ENCODE measurements at regions not wholly inside any gene's neighbourhood (a gene's known extent, or its start where the extent isn't known, plus 50 kb on each side); places are given as distances from the start of the nearest gene placed in this dataset.

DNA sequence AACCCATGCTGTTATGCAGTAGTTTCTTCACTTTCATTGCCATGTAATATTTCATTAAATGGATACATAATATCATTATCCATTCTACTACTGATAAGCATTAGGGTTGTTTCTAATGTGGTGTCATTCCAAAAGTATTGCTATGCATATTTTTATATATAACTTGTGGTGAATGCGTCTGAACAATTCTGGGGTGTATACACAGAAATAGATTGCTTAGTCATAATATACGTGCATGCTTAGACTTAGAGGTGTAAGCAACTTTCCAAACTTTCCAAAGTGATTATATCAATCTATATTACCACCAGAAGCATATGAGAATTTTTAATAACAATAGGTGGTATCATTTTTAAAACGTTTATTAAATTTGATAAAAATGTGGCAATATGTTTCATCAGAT lies 540.9 kb downstream of the DSC3 start (continued):
- TF ChIP-seq, protein P1, sequence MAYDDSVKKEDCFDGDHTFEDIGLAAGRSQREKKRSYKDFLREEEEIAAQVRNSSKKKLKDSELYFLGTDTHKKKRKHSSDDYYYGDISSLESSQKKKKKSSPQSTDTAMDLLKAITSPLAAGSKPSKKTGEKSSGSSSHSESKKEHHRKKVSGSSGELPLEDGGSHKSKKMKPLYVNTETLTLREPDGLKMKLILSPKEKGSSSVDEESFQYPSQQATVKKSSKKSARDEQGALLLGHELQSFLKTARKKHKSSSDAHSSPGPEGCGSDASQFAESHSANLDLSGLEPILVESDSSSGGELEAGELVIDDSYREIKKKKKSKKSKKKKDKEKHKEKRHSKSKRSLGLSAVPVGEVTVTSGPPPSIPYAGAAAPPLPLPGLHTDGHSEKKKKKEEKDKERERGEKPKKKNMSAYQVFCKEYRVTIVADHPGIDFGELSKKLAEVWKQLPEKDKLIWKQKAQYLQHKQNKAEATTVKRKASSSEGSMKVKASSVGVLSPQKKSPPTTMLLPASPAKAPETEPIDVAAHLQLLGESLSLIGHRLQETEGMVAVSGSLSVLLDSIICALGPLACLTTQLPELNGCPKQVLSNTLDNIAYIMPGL (CRISPR knock-in tag; IDR thresholded peaks at IDR 0.05; ENCODE audit: borderline replicate concordance): no peak

DNA sequence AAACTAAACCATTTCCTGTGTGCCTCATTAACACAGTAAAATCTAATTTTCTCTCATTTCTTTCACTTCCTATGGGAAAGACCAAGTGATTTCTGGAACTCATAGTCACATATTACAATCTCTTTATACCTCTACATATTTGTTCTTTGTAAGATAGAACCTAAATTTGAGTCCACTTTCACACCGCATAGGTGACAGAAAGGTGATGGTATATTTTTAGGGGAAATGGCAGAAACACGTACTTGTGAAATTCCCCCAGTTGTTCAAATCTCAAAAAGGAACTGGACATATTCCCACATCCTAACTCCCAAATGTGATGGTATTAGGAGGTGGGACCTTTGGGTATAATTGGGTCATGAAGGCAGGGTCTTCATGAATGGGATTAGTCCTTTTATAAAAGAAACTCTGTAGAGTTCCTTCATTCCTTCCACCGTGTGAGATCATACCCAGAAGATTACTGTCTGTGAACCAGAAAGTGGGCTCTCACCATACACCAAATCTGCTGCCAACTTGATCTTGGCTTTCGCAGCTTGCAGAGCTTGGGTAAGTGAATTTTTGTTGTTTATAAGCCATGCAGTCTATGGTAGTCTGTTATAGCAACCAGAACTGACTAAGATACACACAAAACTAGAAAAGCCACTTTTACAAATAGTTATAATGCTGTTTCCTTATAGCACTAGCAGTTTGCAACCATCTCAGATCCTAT lies 542.1 kb downstream of the DSC3 start:
- no peak overlapping the region for H3K4me3 ChIP-seq
- H3K4me2 ChIP-seq: no peak overlapping the region
- no peak overlapping the region for H3K27ac ChIP-seq
- ChIA-PET CTCF (no interaction called here), POLR2A (no interaction called here)
- H3K9me3 ChIP-seq: no peaks in the 10 kb centered on the region
- 19% methylated on average over 4 of the region's 4 CpGs for WGBS (ENCODE audit: missing lambda C conversion rate)
- H3K4me1 ChIP-seq: no peaks in the 10 kb centered on the region
- TF ChIP-seq ESRRA (IDR thresholded peaks at IDR 0.05; ENCODE audit: borderline replicate concordance, low read length) (no peak), POLR2AphosphoS2 (conservative IDR thresholded peaks at IDR 0.05; ENCODE audit: low read length) (no peak), EHMT2 (IDR thresholded peaks at IDR 0.05; ENCODE audit: low read depth) (no peak), FOSL2 (IDR thresholded peaks at IDR 0.05) (no peak), FOSL2 (CRISPR knock-in tag; IDR thresholded peaks at IDR 0.05) (no peak), CEBPB (IDR thresholded peaks at IDR 0.05) (no peak), MYC (IDR thresholded peaks at IDR 0.05; ENCODE audit: borderline replicate concordance, low read length) (no peak), PHF8 (IDR thresholded peaks at IDR 0.05; ENCODE audit: borderline replicate concordance, low read depth) (no peak), SMC3 (IDR thresholded peaks at IDR 0.05) (no peak), CHD2 (IDR thresholded peaks at IDR 0.05; ENCODE audit: low read length, partially characterized antibody) (no peak), HEYL (CRISPR knock-in tag; IDR thresholded peaks at IDR 0.05) (no peak), RNF2 (IDR thresholded peaks at IDR 0.05; ENCODE audit: borderline replicate concordance, low read depth) (no peak), BHLHE40 (IDR thresholded peaks at IDR 0.05; ENCODE audit: low read depth, low read length) (no peak), TP53 (CRISPR knock-in tag; IDR thresholded peaks at IDR 0.05) (no peak)
- TF ChIP-seq, protein P2, sequence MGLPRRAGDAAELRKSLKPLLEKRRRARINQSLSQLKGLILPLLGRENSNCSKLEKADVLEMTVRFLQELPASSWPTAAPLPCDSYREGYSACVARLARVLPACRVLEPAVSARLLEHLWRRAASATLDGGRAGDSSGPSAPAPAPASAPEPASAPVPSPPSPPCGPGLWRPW (IDR thresholded peaks at IDR 0.05): no peak
- TF ChIP-seq, protein P3, sequence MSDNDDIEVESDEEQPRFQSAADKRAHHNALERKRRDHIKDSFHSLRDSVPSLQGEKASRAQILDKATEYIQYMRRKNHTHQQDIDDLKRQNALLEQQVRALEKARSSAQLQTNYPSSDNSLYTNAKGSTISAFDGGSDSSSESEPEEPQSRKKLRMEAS (IDR thresholded peaks at IDR 0.05): no peak
- DNase-seq (ENCODE audit: low read depth in 1 of 2, low spot score in 1 of 2) (no peak), FAIRE-seq (no peak), ATAC-seq (no peak)

DNA sequence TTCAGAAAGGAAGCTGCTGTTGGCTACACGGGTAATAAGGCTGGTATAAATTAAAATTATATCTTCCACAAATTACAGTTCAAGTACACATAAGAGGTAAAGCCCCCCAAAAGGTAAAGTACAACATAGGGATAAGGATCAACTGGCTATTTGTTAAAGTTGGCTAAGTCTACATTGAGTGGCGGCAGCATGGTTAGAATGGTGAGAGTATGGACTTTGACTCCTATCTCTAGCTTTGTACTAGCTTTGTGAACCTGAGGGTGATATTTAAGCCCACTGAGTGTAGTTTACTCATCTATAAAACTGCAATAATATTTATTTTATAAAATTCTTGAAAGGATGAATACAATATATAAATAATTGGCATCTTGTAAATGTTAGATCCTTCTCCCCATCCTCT lies 542.8 kb downstream of the DSC3 start:
- H3K4me3 ChIP-seq: no peak overlapping the region
- ATAC-seq: no peak
- CTCF ChIA-PET: no interaction called here
- WGBS (ENCODE audit: missing lambda C conversion rate): 18% methylated on average over 2 of the region's 2 CpGs
- no peak overlapping the region for H3K27ac ChIP-seq
- no peak for DNase-seq (ENCODE audit: low read depth in 1 of 2, low spot score in 1 of 2)
- no peaks in the 10 kb centered on the region for H3K4me1 ChIP-seq
- H3K9me3 ChIP-seq: no peaks in the 10 kb centered on the region
- H3K4me2 ChIP-seq: no peak overlapping the region
- FAIRE-seq: no peak
- TF ChIP-seq, protein P2 (IDR thresholded peaks at IDR 0.05): no peak
- TF ChIP-seq ZFP36 (IDR thresholded peaks at IDR 0.05; ENCODE audit: borderline replicate concordance, partially characterized antibody) (no peak), KDM1A (IDR thresholded peaks at IDR 0.05; ENCODE audit: low read depth) (no peak), PHF8 (IDR thresholded peaks at IDR 0.05; ENCODE audit: borderline replicate concordance, low read depth) (no peak), NR3C1 (IDR thresholded peaks at IDR 0.05) (no peak), CBX8 (IDR thresholded peaks at IDR 0.05) (no peak), JUN (IDR thresholded peaks at IDR 0.05) (no peak), EP300 (IDR thresholded peaks at IDR 0.05) (no peak), BHLHE40 (IDR thresholded peaks at IDR 0.05; ENCODE audit: low read depth, low read length) (no peak), TFCP2L1 (CRISPR knock-in tag; IDR thresholded peaks at IDR 0.05) (no peak), GATA3 (IDR thresholded peaks at IDR 0.05; ENCODE audit: borderline replicate concordance) (no peak), HOXB5 (CRISPR knock-in tag; IDR thresholded peaks at IDR 0.05) (no peak), POLR2A (IDR thresholded peaks at IDR 0.05; ENCODE audit: low read length) (no peak)
- TF ChIP-seq, protein P4, sequence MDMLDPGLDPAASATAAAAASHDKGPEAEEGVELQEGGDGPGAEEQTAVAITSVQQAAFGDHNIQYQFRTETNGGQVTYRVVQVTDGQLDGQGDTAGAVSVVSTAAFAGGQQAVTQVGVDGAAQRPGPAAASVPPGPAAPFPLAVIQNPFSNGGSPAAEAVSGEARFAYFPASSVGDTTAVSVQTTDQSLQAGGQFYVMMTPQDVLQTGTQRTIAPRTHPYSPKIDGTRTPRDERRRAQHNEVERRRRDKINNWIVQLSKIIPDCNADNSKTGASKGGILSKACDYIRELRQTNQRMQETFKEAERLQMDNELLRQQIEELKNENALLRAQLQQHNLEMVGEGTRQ (IDR thresholded peaks at IDR 0.05): no peak
- TF ChIP-seq, protein P5, sequence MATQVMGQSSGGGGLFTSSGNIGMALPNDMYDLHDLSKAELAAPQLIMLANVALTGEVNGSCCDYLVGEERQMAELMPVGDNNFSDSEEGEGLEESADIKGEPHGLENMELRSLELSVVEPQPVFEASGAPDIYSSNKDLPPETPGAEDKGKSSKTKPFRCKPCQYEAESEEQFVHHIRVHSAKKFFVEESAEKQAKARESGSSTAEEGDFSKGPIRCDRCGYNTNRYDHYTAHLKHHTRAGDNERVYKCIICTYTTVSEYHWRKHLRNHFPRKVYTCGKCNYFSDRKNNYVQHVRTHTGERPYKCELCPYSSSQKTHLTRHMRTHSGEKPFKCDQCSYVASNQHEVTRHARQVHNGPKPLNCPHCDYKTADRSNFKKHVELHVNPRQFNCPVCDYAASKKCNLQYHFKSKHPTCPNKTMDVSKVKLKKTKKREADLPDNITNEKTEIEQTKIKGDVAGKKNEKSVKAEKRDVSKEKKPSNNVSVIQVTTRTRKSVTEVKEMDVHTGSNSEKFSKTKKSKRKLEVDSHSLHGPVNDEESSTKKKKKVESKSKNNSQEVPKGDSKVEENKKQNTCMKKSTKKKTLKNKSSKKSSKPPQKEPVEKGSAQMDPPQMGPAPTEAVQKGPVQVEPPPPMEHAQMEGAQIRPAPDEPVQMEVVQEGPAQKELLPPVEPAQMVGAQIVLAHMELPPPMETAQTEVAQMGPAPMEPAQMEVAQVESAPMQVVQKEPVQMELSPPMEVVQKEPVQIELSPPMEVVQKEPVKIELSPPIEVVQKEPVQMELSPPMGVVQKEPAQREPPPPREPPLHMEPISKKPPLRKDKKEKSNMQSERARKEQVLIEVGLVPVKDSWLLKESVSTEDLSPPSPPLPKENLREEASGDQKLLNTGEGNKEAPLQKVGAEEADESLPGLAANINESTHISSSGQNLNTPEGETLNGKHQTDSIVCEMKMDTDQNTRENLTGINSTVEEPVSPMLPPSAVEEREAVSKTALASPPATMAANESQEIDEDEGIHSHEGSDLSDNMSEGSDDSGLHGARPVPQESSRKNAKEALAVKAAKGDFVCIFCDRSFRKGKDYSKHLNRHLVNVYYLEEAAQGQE (IDR thresholded peaks at IDR 0.05): no peak
- POLR2A ChIA-PET: no interaction called here
